ENCODE measurements at regions not wholly inside any gene's neighbourhood (a gene's known extent, or its start where the extent isn't known, plus 50 kb on each side); places are given as distances from the start of the nearest gene placed in this dataset.

- no peak for TF ChIP-seq POLR2AphosphoS5 (IDR thresholded peaks at IDR 0.05)
- TF ChIP-seq POLR2A (IDR thresholded peaks at IDR 0.05): no peak
- no peak for TF ChIP-seq CTCF (IDR thresholded peaks at IDR 0.05)
Measured at GRCh38 chr4:177246641-177247584, 62.8 kb upstream of the NEIL3 start.
